Fibroblast of lung (primary cell): ENCODE measurements at regions not wholly inside any gene's neighbourhood (a gene's known extent, or its start where the extent isn't known, plus 50 kb on each side); places are given as distances from the start of the nearest gene placed in this dataset.

ENCODE experiments used
- CTCF ChIP-seq, 2 donors: IDR thresholded peaks in 1 of 2; conservative IDR thresholded peaks in 1 of 2; 1 replicate in 1 of 2; 2 replicates in 1 of 2; pipeline ENCODE4 v1.5.1; 2011 to 2012; ENCODE audit warnings: low read length in 2 of 2, control low read depth in 1 of 2, inconsistent platforms in 1 of 2, low read depth in 1 of 2, mild to moderate bottlenecking in 1 of 2
- EZH2 ChIP-seq: IDR thresholded peaks from 2 replicates; pipeline ENCODE4 v1.5.1; 2012; ENCODE audit warnings: low read length, control low read depth, mild to moderate bottlenecking; ENCODE audit errors: missing control alignments

GRCh38 chr14:71248194-71248593 is 340.9 kb downstream of the PCNX1 start:
- TF ChIP-seq CTCF (conservative IDR thresholded peaks at IDR 0.05 in 1 of 2, IDR thresholded peaks at IDR 0.05 in 1 of 2; ENCODE audit: low read depth in 1 of 2, low read length in 2 of 2) = no peak
- TF ChIP-seq EZH2 = no peak
